ENCODE measurements at regions not wholly inside any gene's neighbourhood (a gene's known extent, or its start where the extent isn't known, plus 50 kb on each side); places are given as distances from the start of the nearest gene placed in this dataset.
"Not testable (repeated sequence)": the region's sequence is repeated elsewhere in the genome, so short reads cannot be mapped to it uniquely, and the experiment has no call there.

GRCh38 chr9:82406456-82407085 is 418.0 kb downstream of the SPATA31D1 start:
- DNase-seq, result no peak

DNA sequence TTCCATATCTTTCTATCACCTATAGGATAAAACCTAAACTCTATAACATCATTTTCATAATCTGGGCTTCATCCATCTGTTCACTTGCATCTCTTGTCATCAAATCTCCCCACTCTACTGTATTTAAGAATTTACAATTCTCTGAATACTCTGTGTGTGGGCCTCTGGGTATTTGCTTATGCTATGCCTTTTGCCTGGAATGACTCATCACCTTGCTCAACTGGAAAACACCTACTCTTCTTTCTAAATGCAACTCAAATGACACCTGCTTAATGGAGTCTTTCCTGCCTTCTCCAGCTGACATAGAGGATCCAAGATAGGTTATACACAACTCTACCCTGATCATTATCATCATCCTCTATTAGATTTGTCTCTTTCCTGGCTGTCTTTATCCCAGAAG is 421.7 kb downstream of the SPATA31D1 start:
- no peak for DNase-seq

DNA sequence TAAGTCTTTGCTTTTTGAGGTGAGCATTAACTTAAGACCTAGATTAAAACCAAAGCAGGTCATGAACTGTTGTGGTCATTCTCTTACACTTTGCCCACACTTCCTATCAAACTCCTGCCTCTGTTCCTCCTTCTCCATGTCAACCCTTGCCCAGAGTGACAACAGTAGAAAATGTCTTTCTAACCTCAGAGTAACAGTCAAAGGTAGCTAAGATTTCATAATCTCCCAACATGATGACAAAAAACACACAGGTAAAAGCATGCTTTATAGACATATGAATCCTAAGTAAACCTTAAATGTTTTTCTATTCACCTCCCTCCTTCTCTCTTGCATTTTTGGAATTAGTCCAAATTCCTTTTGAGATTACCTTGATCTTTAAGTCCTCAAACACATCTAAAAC is 422.3 kb downstream of the SPATA31D1 start:
- no peak for DNase-seq

DNA sequence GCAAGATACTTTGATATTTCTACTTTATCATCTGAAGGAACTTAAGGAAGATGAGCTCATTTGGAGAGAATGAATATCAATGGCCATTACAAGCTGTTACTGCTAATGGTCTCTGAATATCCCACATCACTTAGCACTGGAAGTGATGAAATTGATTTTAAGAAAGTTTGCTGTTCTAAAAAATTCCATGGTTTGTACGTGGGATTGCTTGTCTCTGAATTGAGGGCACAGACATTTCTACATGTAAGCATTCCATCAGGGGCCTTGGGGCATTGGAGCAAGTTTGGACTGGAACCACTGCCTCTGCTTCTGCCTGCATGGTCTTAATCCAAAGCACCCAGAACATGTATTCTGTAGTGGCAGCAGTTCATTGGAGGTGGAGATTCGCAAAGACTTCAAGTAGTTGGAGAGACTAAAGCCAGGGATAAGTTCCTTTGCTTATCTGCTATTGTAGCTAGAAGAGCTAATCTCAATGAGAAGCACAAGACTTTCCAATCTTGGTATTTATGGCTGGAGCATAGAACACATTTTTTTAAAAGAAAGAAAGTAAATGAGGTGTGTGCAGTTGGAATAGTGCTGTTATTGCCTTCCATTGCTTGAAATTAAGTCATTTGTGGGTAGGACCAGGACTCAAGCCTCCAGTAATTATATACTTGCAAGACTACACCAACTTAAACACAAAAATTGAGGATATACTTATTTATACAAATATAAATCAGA is 424.2 kb downstream of the SPATA31D1 start:
- no peak for DNase-seq

- no peak for DNase-seq
Measured at GRCh38 chr9:82417501-82417900, 428.9 kb downstream of the SPATA31D1 start.

GRCh38 chr9:82418334-82418733 is 429.8 kb downstream of the SPATA31D1 start:
- no peak for DNase-seq

DNA sequence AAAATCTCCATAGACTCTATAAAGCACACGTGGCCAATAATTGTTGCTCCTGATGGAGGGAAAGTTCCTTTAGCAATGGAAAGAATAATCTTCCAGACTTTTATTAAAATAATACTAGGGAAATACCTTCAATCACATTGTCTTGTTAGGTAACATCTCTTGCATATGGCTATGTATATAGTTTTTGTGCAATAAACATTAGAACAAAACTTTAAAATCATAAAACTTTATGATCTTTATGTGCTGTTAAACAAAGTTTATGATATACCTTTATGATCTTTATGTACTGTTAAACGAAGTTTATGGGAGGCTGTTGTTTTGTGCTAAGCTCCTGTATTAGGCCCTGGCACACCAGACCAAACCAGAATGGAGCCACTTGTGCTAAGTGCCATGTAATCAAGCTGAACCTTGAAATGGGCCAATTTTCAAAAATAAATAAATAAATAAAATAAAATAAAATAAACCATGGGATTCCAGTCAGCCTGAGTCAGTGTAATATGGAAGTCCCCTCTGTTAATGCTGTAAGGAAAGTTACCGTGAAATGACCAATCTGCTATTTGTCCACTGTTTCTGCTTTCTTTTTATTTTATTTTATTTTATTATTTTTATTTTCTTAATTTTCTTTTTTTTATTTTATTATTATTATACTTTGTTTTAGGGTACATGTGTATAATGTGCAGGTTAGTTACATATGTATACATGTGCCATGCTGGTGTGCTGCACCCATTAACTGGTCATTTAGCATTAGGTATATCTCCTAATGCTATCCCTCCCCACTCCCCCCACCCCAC is 431.3 kb downstream of the SPATA31D1 start:
- DNase-seq, result no peak

DNA sequence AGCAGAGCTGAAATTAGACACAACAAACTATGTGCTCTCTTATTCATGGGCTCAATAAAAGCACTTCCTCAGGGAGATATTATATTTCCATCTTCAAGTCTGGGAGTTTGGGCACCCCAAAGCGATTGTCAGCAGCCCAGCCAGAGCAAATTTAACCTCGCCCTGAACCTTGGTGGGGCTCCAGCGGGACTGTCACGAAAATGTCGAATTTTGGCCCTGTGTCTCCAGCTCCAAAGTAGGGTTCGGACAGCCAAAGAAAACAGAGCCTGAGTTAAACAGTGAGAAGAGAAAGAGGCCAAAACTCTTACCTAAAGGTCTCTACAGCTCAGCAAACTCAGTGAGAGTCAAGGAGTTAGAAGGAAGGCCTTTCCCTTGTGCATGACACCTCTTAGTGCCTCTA is 432.9 kb downstream of the SPATA31D1 start:
- no peak for DNase-seq

DNA sequence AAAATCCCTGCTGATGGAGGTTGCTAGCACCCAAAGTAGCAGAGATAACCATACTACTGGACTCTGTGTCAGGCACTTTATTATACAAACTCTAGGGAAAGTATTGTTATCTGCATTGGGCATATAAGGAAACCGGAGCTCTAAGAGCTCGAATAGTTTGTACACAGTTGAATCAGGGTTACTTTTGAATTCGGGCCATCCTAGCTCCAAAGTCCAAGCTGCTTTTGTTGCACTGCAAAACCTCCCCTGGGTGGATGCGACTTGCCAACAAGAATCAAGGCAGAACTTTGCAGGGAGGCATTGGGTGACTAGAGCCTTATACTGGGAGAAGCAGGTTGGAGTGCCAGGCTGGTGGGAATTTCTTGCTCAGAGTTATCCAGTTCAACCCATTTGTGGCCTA is 435.1 kb downstream of the SPATA31D1 start:
- DNase-seq, result no peak

- DNase-seq, result no peak
Measured at GRCh38 chr9:82424599-82425120, 436.1 kb downstream of the SPATA31D1 start.

- DNase-seq, result no peak
Measured at GRCh38 chr9:82431121-82431520, 442.5 kb downstream of the SPATA31D1 start.

GRCh38 chr9:82433290-82433931 is 444.8 kb downstream of the SPATA31D1 start:
- not testable (repeated sequence) for DNase-seq

DNA sequence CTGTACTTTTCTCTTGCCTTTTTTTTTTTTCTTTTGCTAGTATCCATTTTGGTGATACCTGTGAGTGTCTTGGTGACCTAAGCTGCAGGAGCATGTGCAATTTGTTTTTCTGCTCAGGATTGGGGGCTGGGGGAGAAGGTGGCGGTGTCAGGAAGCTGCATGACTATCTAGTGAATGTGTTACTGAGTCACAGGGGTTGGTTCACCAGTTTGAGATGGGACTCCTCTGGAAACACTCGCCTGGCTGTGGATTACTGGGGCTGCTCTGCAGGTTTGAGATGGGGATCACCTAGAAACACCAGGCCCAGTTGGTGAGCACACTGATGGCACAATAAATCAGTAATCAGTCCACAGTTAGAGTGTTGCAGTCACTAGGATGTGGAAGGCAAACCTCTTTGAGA is 447.9 kb downstream of the SPATA31D1 start:
- DNase-seq, result no peak

DNA sequence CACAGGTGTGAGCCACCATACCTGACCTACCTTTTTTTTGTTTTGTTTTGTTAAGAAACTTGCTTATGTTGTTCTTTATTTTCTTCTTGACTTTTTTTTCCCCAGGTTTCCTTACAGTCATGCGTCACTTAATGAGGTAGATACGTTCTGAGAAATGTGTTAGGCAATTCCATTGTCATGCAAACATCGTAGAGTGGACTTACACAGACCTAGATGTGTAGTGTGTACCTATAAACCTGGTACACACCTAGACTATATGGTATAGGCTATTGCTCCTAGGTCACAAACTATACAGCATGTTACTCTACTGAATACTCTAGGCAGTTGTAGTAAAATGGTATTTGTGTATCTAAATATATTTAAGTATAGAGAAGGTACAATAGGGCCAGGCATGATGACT is 448.6 kb downstream of the SPATA31D1 start:
- DNase-seq, result not testable (repeated sequence)

GRCh38 chr9:82438581-82438980 is 450.0 kb downstream of the SPATA31D1 start:
- no peak for DNase-seq

GRCh38 chr9:82443312-82443711 is 454.7 kb downstream of the SPATA31D1 start:
- no peak for DNase-seq

DNA sequence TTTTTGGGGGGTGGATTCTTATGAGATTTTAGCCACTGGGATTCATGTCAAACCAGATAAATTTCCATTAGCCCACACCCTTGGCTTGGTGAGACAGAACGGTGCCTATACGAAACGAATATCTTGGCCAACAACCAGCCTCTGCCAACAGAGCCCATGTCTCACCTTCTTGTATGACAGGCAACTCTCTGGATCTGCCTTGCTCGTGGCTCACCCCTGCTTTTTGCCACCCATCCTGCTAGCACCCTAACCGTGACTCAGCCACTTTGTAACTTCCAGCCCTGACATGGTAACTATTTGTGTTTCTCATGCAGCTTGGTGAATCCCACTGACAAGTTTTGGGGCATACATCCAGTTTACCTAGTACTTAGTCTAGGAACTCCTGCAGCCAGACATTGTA is 457.0 kb downstream of the SPATA31D1 start:
- DNase-seq, result no peak

GRCh38 chr9:82447343-82447742 is 458.8 kb downstream of the SPATA31D1 start:
- DNase-seq, result no peak

DNA sequence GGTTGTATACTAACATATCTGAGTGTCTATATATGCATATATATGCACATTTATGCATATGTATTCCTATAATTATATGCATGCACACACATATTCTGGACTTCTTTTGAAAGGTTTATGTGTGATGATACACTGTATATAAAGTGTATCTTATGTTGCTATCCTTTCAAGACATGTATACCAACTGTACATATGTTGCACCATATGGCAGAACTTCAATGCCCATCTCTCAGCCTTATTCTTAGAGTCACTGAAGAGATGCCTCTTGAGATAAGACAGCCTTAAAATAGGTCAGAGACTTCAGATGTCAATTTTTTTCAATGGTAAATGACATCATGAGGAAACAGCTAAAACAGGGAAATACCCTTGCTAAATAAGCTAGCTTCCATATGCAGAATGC is 461.4 kb downstream of the SPATA31D1 start:
- DNase-seq, result no peak

GRCh38 chr9:82454509-82455190 is 466.1 kb downstream of the SPATA31D1 start:
- DNase-seq, result no peak

- no peak for DNase-seq
Measured at GRCh38 chr9:82456642-82457041, 468.1 kb downstream of the SPATA31D1 start.

- no peak for DNase-seq
Measured at GRCh38 chr9:82457298-82457697, 468.7 kb downstream of the SPATA31D1 start.

- DNase-seq, result no peak
Measured at GRCh38 chr9:82457891-82458290, 469.3 kb downstream of the SPATA31D1 start.
